SK-N-SH (cell line): ENCODE measurements at regions not wholly inside any gene's neighbourhood (a gene's known extent, or its start where the extent isn't known, plus 50 kb on each side); places are given as distances from the start of the nearest gene placed in this dataset.

Experiments
- JUND ChIP-seq: IDR thresholded peaks from 2 replicates; pipeline ENCODE4 v1.4.0; 2012
- NRF1 ChIP-seq: IDR thresholded peaks from 2 replicates; pipeline ENCODE4 v1.6.1; 2012; ENCODE audit warnings: low read depth, mild to moderate bottlenecking, low read length
- POLR2AphosphoS5 ChIP-seq: IDR thresholded peaks from 2 replicates; pipeline ENCODE4 v1.6.1; 2012; ENCODE audit warnings: low read depth, low read length
- RFX5 ChIP-seq: IDR thresholded peaks from 2 replicates; pipeline ENCODE4 v1.6.1; 2012; ENCODE audit warnings: mild to moderate bottlenecking, improper control_type of control experiment, low read length
- TF ChIP-seq, protein P1 (sequence below): fragments of 200-600 bp; sonication (generic); IDR thresholded peaks from 2 replicates; pipeline ENCODE4 v1.6.1; 2017; ENCODE audit warnings: antibody characterized with exemption, mild to moderate bottlenecking, moderate library complexity
- TF ChIP-seq, protein P2 (sequence below): IDR thresholded peaks from 2 replicates; pipeline ENCODE4 v1.4.0; 2012; ENCODE audit warnings: low read depth
- TF ChIP-seq, protein P3 (sequence below): IDR thresholded peaks from 2 replicates; pipeline ENCODE4 v1.6.1; 2012; ENCODE audit warnings: mild to moderate bottlenecking, low read depth, low read length, moderate library complexity

DNA sequence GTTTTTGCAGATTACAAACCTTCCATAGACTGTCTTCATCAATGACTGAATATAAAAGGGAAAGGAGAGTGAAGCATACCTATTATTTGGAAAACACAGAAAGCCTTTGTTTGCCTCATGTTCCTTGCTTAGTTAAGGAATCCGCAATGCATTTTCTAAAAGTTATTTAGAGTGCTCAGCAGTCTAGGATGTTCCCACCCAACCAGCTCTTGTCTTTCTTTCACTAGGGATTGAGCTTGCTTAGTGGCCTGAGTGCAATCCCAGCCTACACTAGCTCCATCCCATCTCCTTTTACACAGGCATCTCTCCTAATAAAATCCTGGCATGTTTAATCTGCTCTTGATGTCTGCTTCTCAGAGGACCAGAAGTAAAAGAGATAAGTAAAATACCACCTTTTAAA is 850.5 kb upstream of the GJE1 start:
- TF ChIP-seq, protein P1, sequence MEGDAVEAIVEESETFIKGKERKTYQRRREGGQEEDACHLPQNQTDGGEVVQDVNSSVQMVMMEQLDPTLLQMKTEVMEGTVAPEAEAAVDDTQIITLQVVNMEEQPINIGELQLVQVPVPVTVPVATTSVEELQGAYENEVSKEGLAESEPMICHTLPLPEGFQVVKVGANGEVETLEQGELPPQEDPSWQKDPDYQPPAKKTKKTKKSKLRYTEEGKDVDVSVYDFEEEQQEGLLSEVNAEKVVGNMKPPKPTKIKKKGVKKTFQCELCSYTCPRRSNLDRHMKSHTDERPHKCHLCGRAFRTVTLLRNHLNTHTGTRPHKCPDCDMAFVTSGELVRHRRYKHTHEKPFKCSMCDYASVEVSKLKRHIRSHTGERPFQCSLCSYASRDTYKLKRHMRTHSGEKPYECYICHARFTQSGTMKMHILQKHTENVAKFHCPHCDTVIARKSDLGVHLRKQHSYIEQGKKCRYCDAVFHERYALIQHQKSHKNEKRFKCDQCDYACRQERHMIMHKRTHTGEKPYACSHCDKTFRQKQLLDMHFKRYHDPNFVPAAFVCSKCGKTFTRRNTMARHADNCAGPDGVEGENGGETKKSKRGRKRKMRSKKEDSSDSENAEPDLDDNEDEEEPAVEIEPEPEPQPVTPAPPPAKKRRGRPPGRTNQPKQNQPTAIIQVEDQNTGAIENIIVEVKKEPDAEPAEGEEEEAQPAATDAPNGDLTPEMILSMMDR: no peak
- TF ChIP-seq RFX5: no peak
- TF ChIP-seq, protein P2, sequence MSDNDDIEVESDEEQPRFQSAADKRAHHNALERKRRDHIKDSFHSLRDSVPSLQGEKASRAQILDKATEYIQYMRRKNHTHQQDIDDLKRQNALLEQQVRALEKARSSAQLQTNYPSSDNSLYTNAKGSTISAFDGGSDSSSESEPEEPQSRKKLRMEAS: no peak
- no peak for TF ChIP-seq POLR2AphosphoS5
- TF ChIP-seq, protein P3, sequence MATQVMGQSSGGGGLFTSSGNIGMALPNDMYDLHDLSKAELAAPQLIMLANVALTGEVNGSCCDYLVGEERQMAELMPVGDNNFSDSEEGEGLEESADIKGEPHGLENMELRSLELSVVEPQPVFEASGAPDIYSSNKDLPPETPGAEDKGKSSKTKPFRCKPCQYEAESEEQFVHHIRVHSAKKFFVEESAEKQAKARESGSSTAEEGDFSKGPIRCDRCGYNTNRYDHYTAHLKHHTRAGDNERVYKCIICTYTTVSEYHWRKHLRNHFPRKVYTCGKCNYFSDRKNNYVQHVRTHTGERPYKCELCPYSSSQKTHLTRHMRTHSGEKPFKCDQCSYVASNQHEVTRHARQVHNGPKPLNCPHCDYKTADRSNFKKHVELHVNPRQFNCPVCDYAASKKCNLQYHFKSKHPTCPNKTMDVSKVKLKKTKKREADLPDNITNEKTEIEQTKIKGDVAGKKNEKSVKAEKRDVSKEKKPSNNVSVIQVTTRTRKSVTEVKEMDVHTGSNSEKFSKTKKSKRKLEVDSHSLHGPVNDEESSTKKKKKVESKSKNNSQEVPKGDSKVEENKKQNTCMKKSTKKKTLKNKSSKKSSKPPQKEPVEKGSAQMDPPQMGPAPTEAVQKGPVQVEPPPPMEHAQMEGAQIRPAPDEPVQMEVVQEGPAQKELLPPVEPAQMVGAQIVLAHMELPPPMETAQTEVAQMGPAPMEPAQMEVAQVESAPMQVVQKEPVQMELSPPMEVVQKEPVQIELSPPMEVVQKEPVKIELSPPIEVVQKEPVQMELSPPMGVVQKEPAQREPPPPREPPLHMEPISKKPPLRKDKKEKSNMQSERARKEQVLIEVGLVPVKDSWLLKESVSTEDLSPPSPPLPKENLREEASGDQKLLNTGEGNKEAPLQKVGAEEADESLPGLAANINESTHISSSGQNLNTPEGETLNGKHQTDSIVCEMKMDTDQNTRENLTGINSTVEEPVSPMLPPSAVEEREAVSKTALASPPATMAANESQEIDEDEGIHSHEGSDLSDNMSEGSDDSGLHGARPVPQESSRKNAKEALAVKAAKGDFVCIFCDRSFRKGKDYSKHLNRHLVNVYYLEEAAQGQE: no peak
- no peak for TF ChIP-seq JUND
- no peak for TF ChIP-seq NRF1
